Loucy (cell line): ENCODE measurements at regions not wholly inside any gene's neighbourhood (a gene's known extent, or its start where the extent isn't known, plus 50 kb on each side); places are given as distances from the start of the nearest gene placed in this dataset.
"Not testable (repeated sequence)": the region's sequence is repeated elsewhere in the genome, so short reads cannot be mapped to it uniquely, and the experiment has no call there.

Source experiments
- H2AFZ ChIP-seq: fragments of 200-600 bp; sonication (generic); 2 replicates; pipeline ENCODE4 v1.6.0; 2016; ENCODE audit warnings: antibody characterized with exemption, mild to moderate bottlenecking, low read length, moderate library complexity
- H3F3A ChIP-seq: fragments of 200-600 bp; 2 replicates; pipeline ENCODE4 v1.6.0; 2016; ENCODE audit warnings: antibody characterized with exemption, low read depth, mild to moderate bottlenecking
- H3K27me3 ChIP-seq: fragments of 200-600 bp; sonication (generic); 2 replicates; pipeline ENCODE4 v1.6.1; 2014; ENCODE audit warnings: low read length, mild to moderate bottlenecking; ENCODE audit not compliant: insufficient read depth, poor library complexity, severe bottlenecking
- H3K36me3 ChIP-seq: fragments of 200-600 bp; sonication (generic); 2 replicates; pipeline ENCODE4 v1.6.1; 2016; ENCODE audit warnings: low read length; ENCODE audit not compliant: insufficient read depth
- H3K4me1 ChIP-seq: fragments of 200-600 bp; sonication (generic); 2 replicates; pipeline ENCODE4 v1.5.1; 2014; ENCODE audit warnings: low read length, mild to moderate bottlenecking; ENCODE audit not compliant: insufficient read depth, poor library complexity, severe bottlenecking
- H3K4me2 ChIP-seq: fragments of 200-600 bp; sonication (generic); 2 replicates; pipeline ENCODE4 v1.6.0; 2014; ENCODE audit warnings: antibody characterized with exemption, low read length, low read depth, mild to moderate bottlenecking; ENCODE audit not compliant: poor library complexity, severe bottlenecking
- H3K4me3 ChIP-seq: fragments of 200-600 bp; sonication (generic); 2 replicates; pipeline ENCODE4 v1.5.1; 2014; ENCODE audit warnings: low read length, mild to moderate bottlenecking, mixed read lengths; ENCODE audit not compliant: poor library complexity, severe bottlenecking
- H3K79me2 ChIP-seq: fragments of 200-600 bp; sonication (generic); 2 replicates; pipeline ENCODE4 v1.6.1; 2014; ENCODE audit warnings: low read length; ENCODE audit not compliant: insufficient read depth
- H3K9ac ChIP-seq: fragments of 200-600 bp; sonication (generic); 2 replicates; pipeline ENCODE4 v1.6.0; 2014; ENCODE audit warnings: mild to moderate bottlenecking, low read depth, low read length, moderate library complexity; ENCODE audit not compliant: poor library complexity, severe bottlenecking
- H3K9me2 ChIP-seq: fragments of 200-600 bp; sonication (generic); replicated peaks from 2 replicates; pipeline ENCODE4 v1.6.1; 2016; ENCODE audit warnings: low read depth, low read length, mixed read lengths
- H3K9me3 ChIP-seq: fragments of 200-600 bp; sonication (generic); 2 replicates; pipeline ENCODE4 v1.6.1; 2014; ENCODE audit warnings: mild to moderate bottlenecking, antibody characterized with exemption, low read length, low read depth; ENCODE audit not compliant: insufficient read depth
- H4K20me1 ChIP-seq: fragments of 200-600 bp; sonication (generic); 2 replicates; pipeline ENCODE4 v1.6.0; 2014; ENCODE audit warnings: antibody characterized with exemption, low read length, mild to moderate bottlenecking; ENCODE audit not compliant: insufficient read depth, poor library complexity, severe bottlenecking
- CTCF ChIP-seq: fragments of 200-600 bp; sonication (generic); conservative IDR thresholded peaks from 2 replicates; pipeline ENCODE4 v1.5.1; 2014; ENCODE audit warnings: mild to moderate bottlenecking, antibody characterized with exemption, low read length
- EZH2phosphoT487 ChIP-seq: fragments of 200-600 bp; IDR thresholded peaks from 2 replicates; pipeline ENCODE4 v1.6.1; 2018; ENCODE audit warnings: antibody characterized with exemption, mild to moderate bottlenecking, moderate library complexity, borderline replicate concordance

DNA sequence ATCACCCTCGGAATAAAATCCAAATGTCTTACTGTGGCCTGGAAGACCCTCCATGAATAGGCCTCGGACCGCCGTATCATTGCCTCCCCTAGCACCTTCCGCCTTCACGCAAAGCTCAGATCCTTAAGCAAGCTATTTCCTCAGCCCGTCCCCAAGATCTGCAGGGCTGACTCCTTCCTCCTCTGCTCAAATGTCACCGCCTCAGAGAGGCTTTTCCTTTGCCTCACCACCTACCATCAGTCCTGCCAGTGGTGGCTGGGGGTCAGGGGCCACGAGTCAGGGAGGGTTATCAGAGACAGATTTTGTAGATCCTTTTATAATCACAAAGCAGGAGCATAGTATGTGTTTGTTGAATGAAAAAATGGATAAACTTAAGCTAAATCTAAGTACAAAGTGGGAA is 74.4 kb upstream of the KIF2A start:
- Histone ChIP-seq H3K9ac (no peak overlapping the region), H3K36me3 (no peaks in the 10 kb centered on the region), H3K4me2 (no peak overlapping the region), H3K9me2 (no peaks in the 10 kb centered on the region), H3F3A (no peaks in the 10 kb centered on the region), H3K4me1 (no peaks in the 10 kb centered on the region), H3K4me3 (no peak overlapping the region), H3K27me3 (no peaks in the 10 kb centered on the region), H3K9me3 (no peaks in the 10 kb centered on the region), H3K79me2 (no peaks in the 10 kb centered on the region), H4K20me1 (no peaks in the 10 kb centered on the region), H2AFZ (no peak overlapping the region)
- TF ChIP-seq EZH2phosphoT487 (no peak), CTCF (no peak)

DNA sequence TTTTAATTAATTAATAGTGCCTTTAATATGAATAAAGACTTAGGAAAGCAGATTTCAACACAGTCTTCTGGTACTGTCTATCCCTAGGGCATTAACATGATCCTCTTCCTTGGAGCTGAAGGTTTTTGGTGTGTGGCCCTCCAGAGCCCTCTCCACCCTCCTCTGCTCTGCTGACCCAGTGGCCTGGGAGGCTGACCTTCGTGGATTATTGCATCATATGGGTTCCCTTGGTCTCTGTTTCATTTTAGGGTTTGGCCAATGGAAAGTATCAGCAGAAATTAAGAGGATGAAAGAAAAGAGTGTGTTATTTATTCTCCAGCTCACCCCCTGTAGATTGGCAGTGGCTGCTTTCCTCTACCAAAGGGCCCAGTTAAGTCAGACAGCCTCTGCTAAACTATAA is 73.8 kb upstream of the KIF2A start:
- not testable (repeated sequence) for H3K9ac ChIP-seq, H3K9me2 ChIP-seq, H3K9me3 ChIP-seq, H3K4me3 ChIP-seq, H3K79me2 ChIP-seq, H2AFZ ChIP-seq, H3K27me3 ChIP-seq, H3K4me2 ChIP-seq, H3K4me1 ChIP-seq, H4K20me1 ChIP-seq, H3F3A ChIP-seq, H3K36me3 ChIP-seq

GRCh38 chr5:62233083-62234046 is 72.6 kb upstream of the KIF2A start:
- not testable (repeated sequence) for H3K9me2 ChIP-seq, H3K9me3 ChIP-seq, H3K4me1 ChIP-seq, H3K36me3 ChIP-seq, H3K9ac ChIP-seq, H3K27me3 ChIP-seq, H3K4me3 ChIP-seq, H3K4me2 ChIP-seq, H3K79me2 ChIP-seq, H4K20me1 ChIP-seq, H2AFZ ChIP-seq, H3F3A ChIP-seq

- H3K27me3 ChIP-seq, H3K9me3 ChIP-seq, H3K79me2 ChIP-seq, H3K4me3 ChIP-seq, H2AFZ ChIP-seq, H3F3A ChIP-seq, H3K4me1 ChIP-seq, H3K9ac ChIP-seq, H3K36me3 ChIP-seq, H3K4me2 ChIP-seq, H3K9me2 ChIP-seq, H4K20me1 ChIP-seq: not testable (repeated sequence)
Observed at GRCh38 chr5:62236593-62236992, 69.4 kb upstream of the KIF2A start.

DNA sequence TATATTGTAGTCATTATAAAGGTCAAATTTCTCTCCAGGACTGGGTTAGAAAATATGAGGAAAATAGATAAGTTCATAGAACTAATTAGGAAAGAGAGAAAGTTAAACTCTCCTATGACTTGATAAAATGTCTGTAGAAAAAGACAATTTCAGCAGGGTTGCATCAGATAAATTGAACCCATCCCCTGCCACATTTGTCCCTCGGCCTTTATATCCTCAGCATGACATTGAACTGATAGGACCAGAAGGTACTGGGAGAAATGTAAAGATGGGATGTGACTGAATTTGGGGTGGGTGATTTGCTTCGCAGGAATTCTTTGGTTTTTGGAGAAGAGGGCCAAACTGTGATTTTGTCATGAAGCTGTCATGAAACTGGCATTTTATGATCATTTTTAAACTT is 68.1 kb upstream of the KIF2A start:
- H3K4me3 ChIP-seq, H3K9ac ChIP-seq, H2AFZ ChIP-seq, H3K9me2 ChIP-seq, H3K27me3 ChIP-seq, H3K36me3 ChIP-seq, H3K4me1 ChIP-seq, H3F3A ChIP-seq, H3K4me2 ChIP-seq, H3K9me3 ChIP-seq, H4K20me1 ChIP-seq, H3K79me2 ChIP-seq: not testable (repeated sequence)

GRCh38 chr5:62238584-62238983 is 67.4 kb upstream of the KIF2A start:
- H3K4me3 ChIP-seq, H2AFZ ChIP-seq, H3K9me2 ChIP-seq, H3K9me3 ChIP-seq, H3K4me2 ChIP-seq, H4K20me1 ChIP-seq, H3K27me3 ChIP-seq, H3K79me2 ChIP-seq, H3K9ac ChIP-seq, H3K36me3 ChIP-seq, H3F3A ChIP-seq, H3K4me1 ChIP-seq: not testable (repeated sequence)
